GM18868 (cell line): ENCODE measurements at regions not wholly inside any gene's neighbourhood (a gene's known extent, or its start where the extent isn't known, plus 50 kb on each side); places are given as distances from the start of the nearest gene placed in this dataset.
"Not testable (repeated sequence)": the region's sequence is repeated elsewhere in the genome, so short reads cannot be mapped to it uniquely, and the experiment has no call there.

Experiments
- ATAC-seq: cut with Tn5 transposase; IDR thresholded peaks from one replicate; pipeline ENCODE4 v1.9.1; 2021; ENCODE audit warnings: mild to moderate bottlenecking, moderate library complexity; ENCODE audit not compliant: unreplicated experiment

- ATAC-seq = peak; percentile 64
Observed at GRCh38 chr1:185681034-185681633, 53.1 kb upstream of the HMCN1 start.

DNA sequence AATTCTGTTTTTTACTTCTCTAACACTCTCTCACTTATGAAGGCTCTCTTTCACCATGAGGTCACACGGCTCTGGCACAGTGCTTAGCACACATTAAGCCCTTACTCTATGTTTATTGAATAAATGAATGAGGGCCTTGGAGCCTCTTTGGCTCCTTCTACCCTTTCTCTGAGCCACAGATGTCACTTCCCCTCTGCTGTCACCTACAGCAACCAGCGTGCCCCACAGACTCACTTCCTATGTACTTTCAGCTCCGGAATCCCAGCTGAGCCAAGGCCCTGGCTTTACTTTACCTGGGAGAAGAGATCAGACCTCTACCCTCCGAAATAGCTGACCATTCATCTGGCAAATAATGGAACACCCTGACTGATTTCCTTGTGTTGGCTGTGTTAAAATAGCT, 53.7 kb upstream of the HMCN1 start:
- no peak for ATAC-seq

- no peak for ATAC-seq
Observed at GRCh38 chr1:185679220-185679619, 55.0 kb upstream of the HMCN1 start.

DNA sequence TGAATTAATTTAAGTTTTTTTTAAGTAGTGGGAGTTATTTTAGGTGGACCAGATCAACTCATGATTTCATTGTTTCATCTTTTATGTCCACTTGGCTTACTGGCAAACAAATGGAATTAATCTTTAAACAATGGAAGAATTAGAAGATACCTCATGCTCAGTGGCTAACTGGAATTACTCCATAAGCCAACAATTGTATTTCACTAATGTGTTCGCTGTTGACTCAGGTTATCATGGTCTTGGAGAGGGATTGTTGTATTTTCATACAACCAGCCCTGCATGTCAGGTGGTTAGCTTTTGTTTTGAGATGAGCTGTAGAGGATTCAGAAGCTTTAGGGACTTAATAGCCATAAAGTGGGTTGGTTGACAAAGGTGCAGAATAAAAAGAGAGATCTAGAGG, 57.2 kb upstream of the HMCN1 start:
- no peak for ATAC-seq

GRCh38 chr1:185674201-185674600, 60.0 kb upstream of the HMCN1 start:
- peak; percentile 85 for ATAC-seq

GRCh38 chr1:185672719-185673360, 61.4 kb upstream of the HMCN1 start:
- ATAC-seq = no peak

- ATAC-seq = peak; percentile 42
Observed at GRCh38 chr1:185670187-185670627, 64.0 kb upstream of the HMCN1 start.

- ATAC-seq = no peak
Observed at GRCh38 chr1:185668013-185668412, 66.2 kb upstream of the HMCN1 start.

DNA sequence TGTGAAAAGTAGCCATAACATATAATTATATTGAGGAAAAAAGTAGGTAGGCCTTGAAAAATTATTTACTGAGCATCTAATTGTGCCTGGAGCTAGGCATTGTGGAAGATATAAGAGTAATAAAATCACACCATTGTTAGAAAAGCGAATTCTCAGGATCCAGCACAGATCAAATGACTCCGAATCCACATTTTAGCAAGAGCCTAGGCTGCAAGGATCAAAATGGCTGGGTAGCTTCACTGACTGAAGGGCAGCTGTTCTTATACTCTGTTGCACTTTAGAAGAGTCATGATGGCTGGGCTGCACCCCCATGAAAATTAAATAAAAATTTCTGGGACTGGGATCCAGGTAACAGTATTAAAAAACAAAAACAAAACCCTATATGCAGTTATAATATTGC, 67.6 kb upstream of the HMCN1 start:
- no peak for ATAC-seq

DNA sequence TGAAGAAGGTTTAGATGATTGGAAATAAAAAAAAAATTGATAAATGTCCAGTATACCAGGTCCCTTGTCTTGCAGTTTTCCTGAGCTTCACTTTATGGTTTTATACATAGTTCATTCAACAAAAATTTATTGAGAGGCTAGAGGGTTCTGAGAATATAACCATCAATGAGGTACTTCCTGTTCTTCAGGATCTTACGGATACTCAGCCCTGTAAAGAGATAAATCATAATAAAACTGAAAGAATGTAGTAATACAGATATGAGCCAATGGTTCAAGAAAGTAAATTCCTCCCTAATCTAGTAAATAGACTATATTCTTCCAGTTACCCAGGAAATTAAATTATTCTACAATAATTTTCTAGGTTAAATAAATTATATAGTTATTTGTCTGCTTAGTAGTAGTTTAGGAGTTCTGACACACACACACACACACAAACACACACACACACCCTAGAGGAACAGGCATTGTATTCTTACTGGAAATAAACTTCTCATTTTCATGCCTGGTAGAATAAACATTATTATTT, 70.4 kb upstream of the HMCN1 start:
- no peak for ATAC-seq

GRCh38 chr1:185663332-185663731, 70.9 kb upstream of the HMCN1 start:
- ATAC-seq = no peak

DNA sequence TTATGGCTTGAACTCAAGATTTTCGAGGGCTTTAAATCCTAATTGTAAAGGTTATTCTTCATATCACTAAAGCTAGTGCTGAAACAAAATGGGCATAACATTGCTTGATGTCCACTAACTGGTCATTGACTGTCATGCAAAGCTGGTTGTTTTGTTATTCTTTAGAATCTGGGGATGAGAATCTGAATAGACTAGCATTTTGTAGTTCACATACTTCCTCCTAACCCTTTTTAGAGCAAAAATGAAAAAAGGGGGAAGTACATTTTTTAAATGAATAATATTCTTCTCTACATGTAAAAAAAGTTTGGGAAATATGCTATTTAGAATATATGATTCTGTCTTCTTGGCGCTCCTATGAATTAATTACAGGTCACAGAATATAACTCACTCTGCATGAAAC, 72.2 kb upstream of the HMCN1 start:
- no peak for ATAC-seq

GRCh38 chr1:185656663-185657062, 77.5 kb upstream of the HMCN1 start:
- ATAC-seq = no peak

DNA sequence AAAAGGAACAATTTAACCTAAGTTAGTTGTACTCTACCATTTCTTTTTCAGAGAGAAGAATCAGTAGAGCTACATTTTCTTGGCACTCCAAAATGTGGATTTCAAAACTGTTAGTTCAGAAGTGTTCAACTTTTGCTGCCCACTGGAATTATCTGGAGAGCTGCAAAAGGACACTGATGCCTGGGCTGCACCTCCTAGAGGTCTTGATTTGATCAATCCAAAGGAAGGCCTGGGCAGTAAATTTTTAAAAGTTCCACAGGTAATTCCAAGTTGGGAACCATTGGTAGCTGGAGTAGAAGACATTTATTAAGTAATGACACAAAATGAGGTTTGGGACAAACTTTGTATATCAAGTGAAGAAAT, 79.3 kb upstream of the HMCN1 start:
- no peak for ATAC-seq

DNA sequence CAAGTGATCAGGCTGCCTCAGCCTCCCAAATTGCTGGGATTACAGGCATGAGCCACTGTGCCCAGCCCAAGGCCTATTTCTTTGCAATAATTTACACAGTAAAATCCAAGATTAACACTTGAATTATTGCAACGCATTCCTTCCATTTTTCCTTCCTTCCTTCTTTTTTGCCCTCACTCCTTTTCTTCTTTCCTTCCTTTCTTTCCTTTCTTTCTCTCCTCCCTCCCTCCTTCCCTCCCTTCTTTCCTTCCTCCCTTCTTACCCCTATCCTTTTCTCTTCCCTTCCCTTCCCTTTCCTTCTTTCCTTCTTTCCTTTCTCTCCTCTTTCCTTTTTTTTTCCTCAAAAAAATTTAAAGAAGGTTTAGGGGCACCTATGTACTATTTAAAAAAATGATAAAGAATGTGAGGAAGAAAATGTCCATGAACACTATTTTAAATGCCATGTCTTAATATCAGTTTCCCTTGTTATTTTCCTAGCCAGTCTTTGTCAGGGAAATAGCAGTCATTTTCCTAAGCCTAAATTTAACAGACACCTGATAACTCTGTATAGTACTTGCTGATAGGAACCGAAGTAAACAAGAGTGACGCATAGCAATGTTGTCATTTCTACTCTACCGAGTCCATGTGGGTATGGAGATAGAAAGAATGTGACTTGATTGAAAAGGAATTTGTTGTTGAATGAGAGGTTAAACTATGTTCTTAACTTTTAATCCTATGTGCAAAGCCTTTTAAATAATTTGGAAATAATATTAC, 79.8 kb upstream of the HMCN1 start:
- no peak for ATAC-seq

- ATAC-seq = no peak
Observed at GRCh38 chr1:185653615-185654014, 80.6 kb upstream of the HMCN1 start.

DNA sequence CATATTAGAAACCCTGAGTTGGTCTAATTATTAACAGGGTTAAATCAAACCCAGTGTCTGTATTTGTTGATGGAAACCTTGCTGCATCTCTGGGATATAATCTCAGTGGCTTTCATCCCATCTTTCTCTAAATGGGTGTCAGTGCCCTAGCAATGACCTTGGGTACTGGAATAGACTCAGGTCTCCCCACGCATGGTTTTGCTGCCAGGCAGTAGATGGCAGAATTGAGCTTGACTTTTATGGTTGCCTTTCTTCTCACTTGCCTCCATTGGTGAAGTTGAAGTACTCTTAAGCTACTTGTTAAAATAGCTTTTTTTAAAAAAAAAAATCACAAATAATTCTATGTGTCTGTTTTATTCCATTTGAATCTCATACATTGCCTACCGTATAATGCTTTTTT, 81.8 kb upstream of the HMCN1 start:
- no peak for ATAC-seq

DNA sequence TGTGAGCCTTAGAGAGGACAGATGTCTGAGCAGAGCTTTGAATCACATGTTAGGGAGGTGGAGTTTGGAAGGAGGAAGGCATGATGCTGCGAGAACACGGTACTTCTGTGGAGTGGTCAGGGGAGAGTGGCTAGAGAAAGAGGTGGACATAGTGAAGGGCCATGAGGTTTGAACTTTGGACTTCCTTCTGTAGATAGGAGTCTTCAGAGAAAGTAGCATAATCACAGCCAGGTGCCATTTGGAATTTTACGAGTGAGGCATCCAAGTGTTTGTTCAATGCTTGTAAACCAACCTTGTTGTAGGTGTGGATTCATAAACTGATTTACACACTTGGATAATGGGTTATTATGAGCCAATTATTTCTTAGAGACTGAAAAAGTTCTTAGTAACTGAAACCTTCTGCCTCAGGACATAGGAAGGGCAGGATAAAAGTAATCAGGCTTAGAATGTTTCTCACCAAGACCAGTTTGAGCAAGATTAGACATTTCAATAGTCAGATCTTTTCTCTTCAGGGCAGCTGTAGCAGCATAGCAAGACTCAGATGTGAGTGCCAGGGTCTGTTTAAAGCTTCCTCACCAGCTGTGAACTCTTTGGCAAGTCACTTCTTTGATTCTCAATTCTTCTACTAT, 83.5 kb upstream of the HMCN1 start:
- no peak for ATAC-seq

DNA sequence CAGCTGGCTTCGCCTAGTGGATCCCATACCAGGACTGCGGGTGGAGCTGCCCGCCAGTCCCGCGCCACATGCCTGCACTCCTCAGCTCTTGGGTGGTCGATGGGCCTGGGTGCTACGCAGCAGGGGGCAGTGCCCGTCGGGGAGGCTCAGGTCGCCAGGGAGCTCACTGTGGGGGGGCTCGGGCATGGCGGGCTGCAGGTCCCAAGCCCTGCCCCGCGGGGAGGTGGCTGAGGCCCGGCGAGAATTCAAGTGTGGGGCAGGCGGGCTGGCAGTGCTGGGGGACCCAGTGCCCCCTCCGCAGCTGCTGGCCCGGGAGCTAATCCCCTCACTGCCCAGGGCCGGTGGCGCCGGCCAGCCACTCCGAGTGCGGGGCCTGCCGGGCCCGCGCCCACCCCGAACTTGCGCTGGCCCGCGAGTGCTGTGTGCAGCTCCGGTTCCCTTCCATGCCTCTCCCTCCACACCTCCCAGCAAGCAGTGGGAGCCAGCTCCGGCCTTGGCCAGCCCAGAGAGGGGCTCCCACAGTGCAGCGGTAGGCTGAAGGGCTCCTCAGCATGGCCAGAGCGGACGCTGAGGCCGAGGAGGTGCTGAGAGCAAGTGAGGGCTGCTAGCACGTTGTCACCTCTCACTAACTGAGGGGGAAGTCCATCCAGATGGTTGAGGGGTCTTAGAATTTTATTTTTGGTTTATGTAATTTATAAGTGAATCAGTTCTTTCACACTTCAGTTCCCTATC, 85.2 kb upstream of the HMCN1 start:
- no peak for ATAC-seq

DNA sequence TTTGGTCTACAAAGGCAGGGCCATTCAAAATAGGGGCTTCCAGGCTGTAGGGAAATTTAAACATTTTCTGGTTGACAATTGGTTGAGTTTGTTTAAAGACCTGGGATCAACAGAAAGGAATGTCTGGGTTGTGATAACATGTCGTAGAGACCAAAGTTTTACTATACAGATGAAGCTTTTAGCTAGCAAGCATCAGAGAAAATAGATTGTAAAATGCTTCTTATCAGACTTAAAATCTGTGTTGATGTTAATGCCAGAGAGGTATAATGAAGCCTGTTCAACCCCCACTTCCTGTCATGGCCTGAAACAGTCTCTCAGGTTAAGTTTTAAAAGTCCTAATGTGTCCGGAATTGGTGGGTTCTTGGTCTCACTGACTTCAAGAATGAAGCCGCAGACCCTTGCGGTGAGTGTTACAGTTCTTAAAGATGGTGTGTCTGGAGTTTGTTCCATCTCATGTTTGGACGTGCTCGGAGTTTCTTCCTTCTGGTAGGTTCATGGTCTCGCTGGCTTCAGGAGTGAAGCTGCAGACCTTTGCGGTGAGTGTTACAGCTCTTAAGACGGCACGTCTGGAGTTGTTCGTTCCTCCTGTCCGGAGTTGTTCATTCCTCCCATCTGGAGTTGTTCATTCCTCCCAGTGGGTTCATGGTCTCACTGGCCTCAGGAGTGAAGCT, 86.5 kb upstream of the HMCN1 start:
- not testable (repeated sequence) for ATAC-seq
